T-helper 9 cell (primary cell): ENCODE measurements at regions not wholly inside any gene's neighbourhood (a gene's known extent, or its start where the extent isn't known, plus 50 kb on each side); places are given as distances from the start of the nearest gene placed in this dataset.

ENCODE experiments used
- DNase-seq: peaks from one replicate; pipeline ENCODE4 v3.0.0-alpha.2; 2020

- DNase-seq: no peak
Observed at GRCh38 chr12:4012977-4013968, 140.1 kb upstream of the PARP11 start.

- no peak for DNase-seq
Observed at GRCh38 chr12:4012073-4012472, 138.9 kb upstream of the PARP11 start.

GRCh38 chr12:4011597-4011996, 138.4 kb upstream of the PARP11 start:
- DNase-seq: no peak

- DNase-seq: no peak
Observed at GRCh38 chr12:4009979-4010704, 136.9 kb upstream of the PARP11 start.

- DNase-seq: no peak
Observed at GRCh38 chr12:4006743-4007142, 133.5 kb upstream of the PARP11 start.

- DNase-seq: no peak
Observed at GRCh38 chr12:4005851-4006430, 132.7 kb upstream of the PARP11 start.

- DNase-seq: no peak
Observed at GRCh38 chr12:4003576-4003975, 130.4 kb upstream of the PARP11 start.

GRCh38 chr12:4002601-4003000, 129.4 kb upstream of the PARP11 start:
- no peak for DNase-seq

- no peak for DNase-seq
Observed at GRCh38 chr12:4001841-4002240, 128.6 kb upstream of the PARP11 start.

GRCh38 chr12:4001031-4001430, 127.8 kb upstream of the PARP11 start:
- no peak for DNase-seq

GRCh38 chr12:3999904-4000303, 126.7 kb upstream of the PARP11 start:
- DNase-seq: no peak

- DNase-seq: peak; percentile 12
Observed at GRCh38 chr12:3998968-3999792, 126.0 kb upstream of the PARP11 start.

GRCh38 chr12:3998397-3998796, 125.2 kb upstream of the PARP11 start:
- no peak for DNase-seq

GRCh38 chr12:3996322-3996721, 123.1 kb upstream of the PARP11 start:
- DNase-seq: no peak

- no peak for DNase-seq
Observed at GRCh38 chr12:3995306-3995705, 122.1 kb upstream of the PARP11 start.

- no peak for DNase-seq
Observed at GRCh38 chr12:3994500-3994899, 121.3 kb upstream of the PARP11 start.

- no peak for DNase-seq
Observed at GRCh38 chr12:3992945-3993344, 119.7 kb upstream of the PARP11 start.

- DNase-seq: no peak
Observed at GRCh38 chr12:3991798-3992580, 118.8 kb upstream of the PARP11 start.

GRCh38 chr12:3990501-3991280, 117.5 kb upstream of the PARP11 start:
- no peak for DNase-seq

GRCh38 chr12:3989218-3989550, 116.0 kb upstream of the PARP11 start:
- no peak for DNase-seq
